Vagina (tissue), 2 donors: ENCODE measurements at regions not wholly inside any gene's neighbourhood (a gene's known extent, or its start where the extent isn't known, plus 50 kb on each side); places are given as distances from the start of the nearest gene placed in this dataset.

Source experiments
- POLR2A ChIP-seq, 2 donors: fragments of 450-650 bp; IDR thresholded peaks; one replicate each; pipeline ENCODE4 v1.6.1; 2017; ENCODE audit warnings: antibody characterized with exemption in 2 of 2, mild to moderate bottlenecking in 2 of 2, moderate library complexity in 2 of 2
- TF ChIP-seq, protein P1 (sequence below), 3 experiments: fragments of 450-650 bp in 2 of 3; fragments of 200-600 bp in 1 of 3; sonication (generic) in 1 of 3; IDR thresholded peaks; one replicate each; pipeline ENCODE4 v1.5.1; 2017 to 2019; ENCODE audit warnings: antibody characterized with exemption in 3 of 3, mild to moderate bottlenecking in 2 of 3, moderate library complexity in 2 of 3

DNA sequence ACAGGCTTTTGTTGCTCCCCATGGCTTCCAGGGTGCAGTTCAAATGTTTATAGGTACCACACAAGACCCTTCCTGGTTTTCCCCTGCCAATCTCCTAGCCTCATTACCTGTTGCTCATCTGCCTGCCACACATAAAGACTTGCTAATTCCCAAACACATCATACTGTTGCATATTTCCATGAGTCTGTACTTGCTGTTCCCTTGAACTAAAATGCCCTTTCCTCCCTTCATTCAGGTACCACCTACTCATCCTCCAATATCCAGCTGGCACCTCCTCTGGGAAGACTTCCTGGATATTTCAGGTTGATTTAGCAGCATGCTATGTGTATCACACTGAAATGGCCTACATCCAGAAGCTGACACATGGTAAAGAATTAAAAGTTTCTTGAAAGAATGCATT is 206.4 kb upstream of the NFE2L3 start:
- TF ChIP-seq, protein P1, sequence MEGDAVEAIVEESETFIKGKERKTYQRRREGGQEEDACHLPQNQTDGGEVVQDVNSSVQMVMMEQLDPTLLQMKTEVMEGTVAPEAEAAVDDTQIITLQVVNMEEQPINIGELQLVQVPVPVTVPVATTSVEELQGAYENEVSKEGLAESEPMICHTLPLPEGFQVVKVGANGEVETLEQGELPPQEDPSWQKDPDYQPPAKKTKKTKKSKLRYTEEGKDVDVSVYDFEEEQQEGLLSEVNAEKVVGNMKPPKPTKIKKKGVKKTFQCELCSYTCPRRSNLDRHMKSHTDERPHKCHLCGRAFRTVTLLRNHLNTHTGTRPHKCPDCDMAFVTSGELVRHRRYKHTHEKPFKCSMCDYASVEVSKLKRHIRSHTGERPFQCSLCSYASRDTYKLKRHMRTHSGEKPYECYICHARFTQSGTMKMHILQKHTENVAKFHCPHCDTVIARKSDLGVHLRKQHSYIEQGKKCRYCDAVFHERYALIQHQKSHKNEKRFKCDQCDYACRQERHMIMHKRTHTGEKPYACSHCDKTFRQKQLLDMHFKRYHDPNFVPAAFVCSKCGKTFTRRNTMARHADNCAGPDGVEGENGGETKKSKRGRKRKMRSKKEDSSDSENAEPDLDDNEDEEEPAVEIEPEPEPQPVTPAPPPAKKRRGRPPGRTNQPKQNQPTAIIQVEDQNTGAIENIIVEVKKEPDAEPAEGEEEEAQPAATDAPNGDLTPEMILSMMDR (IDR thresholded peaks at IDR 0.05), result no peak
- no peak for TF ChIP-seq POLR2A (IDR thresholded peaks at IDR 0.05)
